ENCODE measurements at regions not wholly inside any gene's neighbourhood (a gene's known extent, or its start where the extent isn't known, plus 50 kb on each side); places are given as distances from the start of the nearest gene placed in this dataset.

GRCh38 chr9:6072865-6073264 is 57.4 kb upstream of the RANBP6 start:
- DNase-seq (ENCODE audit: low read depth in 1 of 2, low spot score in 1 of 2): no peak
- H3K27ac ChIP-seq: no peak overlapping the region
- no peaks in the 10 kb centered on the region for H3K36me3 ChIP-seq
- H3K9me3 ChIP-seq (ENCODE audit: low read depth): no peaks in the 10 kb centered on the region
- H3K4me1 ChIP-seq (ENCODE audit: low read depth): no peaks in the 10 kb centered on the region
- no peak for TF ChIP-seq CTCF (IDR thresholded peaks at IDR 0.05; ENCODE audit: low read depth, low read length)
- H3K27me3 ChIP-seq: no peaks in the 10 kb centered on the region
- no peak overlapping the region for H3K4me3 ChIP-seq

- DNase-seq (ENCODE audit: low read depth in 1 of 2, low spot score in 1 of 2): no peak
- Histone ChIP-seq H3K4me1 (ENCODE audit: low read depth) (no peaks in the 10 kb centered on the region), H3K36me3 (no peaks in the 10 kb centered on the region), H3K27ac (no peak overlapping the region), H3K27me3 (no peaks in the 10 kb centered on the region), H3K4me3 (no peak overlapping the region), H3K9me3 (ENCODE audit: low read depth) (no peaks in the 10 kb centered on the region)
- TF ChIP-seq CTCF (IDR thresholded peaks at IDR 0.05; ENCODE audit: low read depth, low read length): no peak
These were observed 57.0 kb upstream of the RANBP6 start for GRCh38 chr9:6072453-6072852.

GRCh38 chr9:6068983-6069382 is 53.6 kb upstream of the RANBP6 start:
- H3K4me3 ChIP-seq: no peak overlapping the region
- no peaks in the 10 kb centered on the region for H3K4me1 ChIP-seq (ENCODE audit: low read depth)
- H3K36me3 ChIP-seq: no peaks in the 10 kb centered on the region
- TF ChIP-seq CTCF (IDR thresholded peaks at IDR 0.05; ENCODE audit: low read depth, low read length): no peak
- DNase-seq (ENCODE audit: low read depth in 1 of 2, low spot score in 1 of 2): no peak
- H3K9me3 ChIP-seq (ENCODE audit: low read depth): no peaks in the 10 kb centered on the region
- no peak overlapping the region for H3K27ac ChIP-seq
- no peaks in the 10 kb centered on the region for H3K27me3 ChIP-seq

GRCh38 chr9:6067426-6067825 is 52.0 kb upstream of the RANBP6 start:
- DNase-seq (ENCODE audit: low read depth in 1 of 2, low spot score in 1 of 2): no peak
- no peaks in the 10 kb centered on the region for H3K27me3 ChIP-seq
- no peaks in the 10 kb centered on the region for H3K9me3 ChIP-seq (ENCODE audit: low read depth)
- no peaks in the 10 kb centered on the region for H3K36me3 ChIP-seq
- no peaks in the 10 kb centered on the region for H3K4me1 ChIP-seq (ENCODE audit: low read depth)
- H3K4me3 ChIP-seq: no peak overlapping the region
- H3K27ac ChIP-seq: no peak overlapping the region
- no peak for TF ChIP-seq CTCF (IDR thresholded peaks at IDR 0.05; ENCODE audit: low read depth, low read length)

Data from cardiac muscle cell (in vitro differentiated cells and primary cell).